ENCODE measurements at regions not wholly inside any gene's neighbourhood (a gene's known extent, or its start where the extent isn't known, plus 50 kb on each side); places are given as distances from the start of the nearest gene placed in this dataset.
"Not testable (repeated sequence)": the region's sequence is repeated elsewhere in the genome, so short reads cannot be mapped to it uniquely, and the experiment has no call there.

- no peak for DNase-seq (ENCODE audit: low read depth in 2 of 2)
Measured at GRCh38 chr2:136715146-136715545, 50.2 kb upstream of the THSD7B start.

- no peak for DNase-seq (ENCODE audit: low read depth in 2 of 2)
Measured at GRCh38 chr2:136714452-136714951, 50.8 kb upstream of the THSD7B start.

GRCh38 chr2:136713739-136714138, 51.6 kb upstream of the THSD7B start:
- DNase-seq (ENCODE audit: low read depth in 2 of 2), result no peak

GRCh38 chr2:136705336-136705735, 60.0 kb upstream of the THSD7B start:
- no peak for DNase-seq (ENCODE audit: low read depth in 2 of 2)

- DNase-seq (ENCODE audit: low read depth in 2 of 2), result no peak
Measured at GRCh38 chr2:136703214-136703613, 62.1 kb upstream of the THSD7B start.

GRCh38 chr2:136696438-136696837, 68.9 kb upstream of the THSD7B start:
- no peak for DNase-seq (ENCODE audit: low read depth in 2 of 2)

- DNase-seq (ENCODE audit: low read depth in 2 of 2), result no peak
Measured at GRCh38 chr2:136693966-136694365, 71.4 kb upstream of the THSD7B start.

- not testable (repeated sequence) for DNase-seq (ENCODE audit: low read depth in 2 of 2)
Measured at GRCh38 chr2:136680079-136680478, 85.3 kb upstream of the THSD7B start.

GRCh38 chr2:136665736-136666135, 99.6 kb upstream of the THSD7B start:
- no peak for DNase-seq (ENCODE audit: low read depth in 2 of 2)

GRCh38 chr2:136664713-136665405, 100.5 kb upstream of the THSD7B start:
- no peak for DNase-seq (ENCODE audit: low read depth in 2 of 2)

- DNase-seq (ENCODE audit: low read depth in 2 of 2), result no peak
Measured at GRCh38 chr2:136658201-136658600, 107.1 kb upstream of the THSD7B start.

GRCh38 chr2:136653861-136654260, 111.5 kb upstream of the THSD7B start:
- DNase-seq (ENCODE audit: low read depth in 2 of 2), result no peak

GRCh38 chr2:136651456-136652010, 113.8 kb upstream of the THSD7B start:
- no peak for DNase-seq (ENCODE audit: low read depth in 2 of 2)

- no peak for DNase-seq (ENCODE audit: low read depth in 2 of 2)
Measured at GRCh38 chr2:136647039-136647438, 118.3 kb upstream of the THSD7B start.

GRCh38 chr2:136645236-136645828, 120.0 kb upstream of the THSD7B start:
- DNase-seq (ENCODE audit: low read depth in 2 of 2), result no peak

GRCh38 chr2:136639651-136640050, 125.7 kb upstream of the THSD7B start:
- no peak for DNase-seq (ENCODE audit: low read depth in 2 of 2)

- DNase-seq (ENCODE audit: low read depth in 2 of 2), result no peak
Measured at GRCh38 chr2:136638193-136638592, 127.2 kb upstream of the THSD7B start.

GRCh38 chr2:136637402-136637801, 127.9 kb upstream of the THSD7B start:
- DNase-seq (ENCODE audit: low read depth in 2 of 2), result no peak

GRCh38 chr2:136628490-136628889, 136.9 kb upstream of the THSD7B start:
- no peak for DNase-seq (ENCODE audit: low read depth in 2 of 2)

GRCh38 chr2:136613096-136613495, 152.2 kb upstream of the THSD7B start:
- DNase-seq (ENCODE audit: low read depth in 2 of 2), result no peak

- DNase-seq (ENCODE audit: low read depth in 2 of 2), result no peak
Measured at GRCh38 chr2:136612079-136612478, 153.3 kb upstream of the THSD7B start.

GRCh38 chr2:136611451-136611850, 153.9 kb upstream of the THSD7B start:
- DNase-seq (ENCODE audit: low read depth in 2 of 2), result no peak

GRCh38 chr2:136582628-136583205, 182.6 kb upstream of the THSD7B start:
- DNase-seq (ENCODE audit: low read depth in 2 of 2), result no peak
